HG03558 (cell line): ENCODE measurements at regions not wholly inside any gene's neighbourhood (a gene's known extent, or its start where the extent isn't known, plus 50 kb on each side); places are given as distances from the start of the nearest gene placed in this dataset.

ENCODE experiments used
- ATAC-seq: cut with Tn5 transposase; IDR thresholded peaks from one replicate; pipeline ENCODE4 v1.9.1; 2021; ENCODE audit warnings: moderate number of reproducible peaks; ENCODE audit not compliant: unreplicated experiment; ENCODE audit errors: extremely low read depth

GRCh38 chr13:72386138-72386684 lies 341.2 kb downstream of the MZT1 start:
- no peak for ATAC-seq

- ATAC-seq, result no peak
Observed at GRCh38 chr13:72384879-72385278, 342.6 kb downstream of the MZT1 start.

GRCh38 chr13:72384186-72384823 lies 343.1 kb downstream of the MZT1 start:
- no peak for ATAC-seq

GRCh38 chr13:72383646-72384045 lies 343.8 kb downstream of the MZT1 start:
- no peak for ATAC-seq

GRCh38 chr13:72379581-72379980 lies 347.8 kb downstream of the MZT1 start:
- ATAC-seq, result no peak

- ATAC-seq, result no peak
Observed at GRCh38 chr13:72368031-72368430, 359.4 kb downstream of the MZT1 start.

- ATAC-seq, result no peak
Observed at GRCh38 chr13:72346716-72347115, 380.7 kb downstream of the MZT1 start.

- ATAC-seq, result no peak
Observed at GRCh38 chr13:72342364-72342763, 385.1 kb downstream of the MZT1 start.

- no peak for ATAC-seq
Observed at GRCh38 chr13:72341904-72342303, 385.5 kb downstream of the MZT1 start.

- ATAC-seq, result no peak
Observed at GRCh38 chr13:72317346-72318109, 409.9 kb downstream of the MZT1 start.

- no peak for ATAC-seq
Observed at GRCh38 chr13:72316716-72317115, 410.7 kb downstream of the MZT1 start.

- ATAC-seq, result no peak
Observed at GRCh38 chr13:72315312-72315711, 412.1 kb downstream of the MZT1 start.

GRCh38 chr13:72314210-72314609 lies 413.2 kb downstream of the MZT1 start:
- no peak for ATAC-seq

GRCh38 chr13:72313546-72313945 lies 413.9 kb downstream of the MZT1 start:
- ATAC-seq, result no peak

- no peak for ATAC-seq
Observed at GRCh38 chr13:72303941-72304746, 423.3 kb downstream of the MZT1 start.

- ATAC-seq, result no peak
Observed at GRCh38 chr13:72296246-72296645, 429.2 kb upstream of the DACH1 start.

- ATAC-seq, result no peak
Observed at GRCh38 chr13:72295153-72295552, 428.1 kb upstream of the DACH1 start.

- ATAC-seq, result no peak
Observed at GRCh38 chr13:72293206-72293605, 426.2 kb upstream of the DACH1 start.

GRCh38 chr13:72290962-72291681 lies 424.1 kb upstream of the DACH1 start:
- no peak for ATAC-seq

- ATAC-seq, result no peak
Observed at GRCh38 chr13:72286421-72286820, 419.4 kb upstream of the DACH1 start.
